Stromal cell of bone marrow (primary cell): ENCODE measurements at regions not wholly inside any gene's neighbourhood (a gene's known extent, or its start where the extent isn't known, plus 50 kb on each side); places are given as distances from the start of the nearest gene placed in this dataset.
"Not testable (repeated sequence)": the region's sequence is repeated elsewhere in the genome, so short reads cannot be mapped to it uniquely, and the experiment has no call there.

Experiments
- DNase-seq: peaks from one replicate; pipeline ENCODE4 v3.0.0-alpha.2; 2012; ENCODE audit warnings: low read depth

DNA sequence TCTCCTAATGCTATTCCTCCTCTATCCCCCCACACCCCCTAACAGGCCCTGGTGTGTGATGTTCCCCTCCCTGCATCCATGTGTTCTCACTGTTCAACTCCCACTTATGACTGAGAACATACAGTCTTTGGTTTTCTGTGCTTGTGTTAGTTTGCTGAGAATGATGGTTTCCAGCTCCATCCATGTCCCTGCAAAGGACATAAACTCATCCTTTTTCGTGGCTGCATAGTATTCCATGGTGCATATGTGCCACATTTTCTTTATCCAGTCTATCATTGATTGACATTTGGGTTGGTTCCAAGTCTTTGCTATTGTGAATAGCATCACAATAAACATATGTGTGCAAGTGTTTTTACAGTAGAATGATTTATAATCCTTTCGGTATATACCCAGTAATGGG lies 870.0 kb upstream of the SLC39A10 start:
- not testable (repeated sequence) for DNase-seq

DNA sequence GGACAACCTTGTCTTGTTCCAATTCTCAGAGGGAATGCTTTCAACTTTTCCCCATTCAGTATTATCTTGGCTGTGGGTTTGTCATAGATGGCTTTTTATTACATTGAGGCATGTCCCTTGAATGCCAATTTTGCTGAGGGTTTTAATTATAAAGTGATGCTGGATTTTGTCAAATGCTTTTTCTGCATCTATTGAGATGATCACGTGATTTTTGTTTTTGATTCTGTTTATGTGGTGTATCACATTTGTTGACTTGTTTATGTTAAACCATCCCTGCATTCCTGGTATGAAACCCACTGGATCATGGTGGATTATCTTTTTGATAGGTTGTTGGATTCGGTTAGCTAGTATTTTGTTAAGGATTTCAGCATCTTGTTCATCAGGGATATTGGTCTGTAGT lies 885.6 kb upstream of the SLC39A10 start:
- DNase-seq = not testable (repeated sequence)

DNA sequence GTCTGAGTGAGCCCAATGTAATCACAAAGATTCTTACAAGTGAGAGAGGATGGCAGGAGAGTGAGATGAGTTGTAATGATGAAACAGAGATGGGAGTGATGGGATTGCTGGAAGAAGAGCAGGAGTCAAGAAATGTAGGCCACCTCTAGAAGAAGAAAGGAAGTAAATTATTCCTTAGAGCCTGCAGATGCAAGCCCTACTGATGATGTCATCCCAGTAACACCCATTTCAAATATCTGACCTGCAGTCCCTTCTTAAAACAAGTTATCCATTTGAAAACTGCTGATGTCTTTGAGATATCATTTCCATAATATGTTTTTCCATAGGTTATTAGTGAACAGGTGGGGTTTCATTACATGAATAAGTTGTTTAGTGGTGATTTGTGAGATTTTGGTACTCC lies 888.0 kb upstream of the SLC39A10 start:
- DNase-seq = no peak

DNA sequence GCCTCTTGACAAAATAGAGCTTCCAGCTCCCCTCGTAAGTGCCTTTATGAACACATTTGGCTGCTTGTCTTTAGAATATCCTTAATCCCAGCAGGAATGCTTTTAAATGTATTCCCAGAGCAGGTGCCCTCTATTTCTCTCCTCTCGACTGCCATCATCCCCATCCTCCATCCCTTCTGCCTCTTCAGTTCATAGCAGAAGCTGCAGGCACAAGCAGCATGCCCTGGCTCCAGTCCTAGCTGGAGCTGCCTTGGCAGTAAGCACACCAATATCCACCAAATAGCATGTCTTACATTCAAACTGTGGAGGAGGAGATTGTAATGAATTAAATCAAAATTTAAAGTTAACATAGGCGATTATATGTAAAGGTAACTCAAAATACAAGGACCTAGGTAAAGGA lies 891.3 kb upstream of the SLC39A10 start:
- no peak for DNase-seq

DNA sequence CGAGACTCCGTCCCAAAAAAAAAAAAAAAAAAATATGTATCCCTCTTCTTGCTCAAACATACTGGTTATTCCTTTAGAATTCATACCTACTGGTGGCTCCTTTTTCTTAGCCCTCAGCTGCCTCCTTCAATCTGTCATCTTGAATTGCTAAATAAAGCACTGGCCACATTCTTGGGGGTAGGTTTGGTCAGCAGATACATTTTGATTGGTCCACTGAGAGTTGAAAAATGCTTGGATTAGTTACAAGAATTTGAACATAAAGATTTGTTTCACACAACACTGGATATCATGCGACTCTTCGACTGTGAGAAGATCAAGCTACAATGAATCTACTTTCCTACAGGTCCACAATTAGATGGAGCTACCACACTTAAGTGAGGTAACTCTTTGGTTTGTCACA lies 906.1 kb upstream of the SLC39A10 start:
- no peak for DNase-seq

DNA sequence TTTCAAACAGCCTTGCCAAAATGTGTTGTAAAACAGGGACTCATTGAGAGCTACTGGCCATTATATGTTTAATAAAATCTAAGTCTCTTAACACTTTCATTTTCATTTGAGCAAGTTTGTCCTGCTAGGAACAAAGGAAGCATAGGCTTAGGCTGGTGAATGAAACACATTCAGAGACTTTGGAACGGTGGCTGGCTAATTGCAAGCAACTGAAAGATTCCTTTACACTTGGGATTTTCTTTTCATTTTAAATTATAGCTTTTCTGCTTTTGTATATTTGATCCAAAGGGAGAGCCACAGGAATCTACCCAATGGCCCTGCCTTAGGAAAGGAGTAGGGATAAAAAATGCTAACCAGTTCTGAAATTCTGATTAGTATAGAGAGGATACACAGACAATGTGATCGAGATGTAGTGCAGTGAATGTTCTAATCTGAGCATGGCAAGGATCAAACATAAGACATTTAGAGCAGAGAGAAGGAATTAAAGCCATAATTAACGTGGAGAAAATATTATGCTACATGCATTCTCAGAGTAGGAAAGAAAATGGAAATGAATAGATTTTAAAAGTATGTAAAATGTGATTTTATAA lies 911.4 kb upstream of the SLC39A10 start:
- no peak for DNase-seq

DNA sequence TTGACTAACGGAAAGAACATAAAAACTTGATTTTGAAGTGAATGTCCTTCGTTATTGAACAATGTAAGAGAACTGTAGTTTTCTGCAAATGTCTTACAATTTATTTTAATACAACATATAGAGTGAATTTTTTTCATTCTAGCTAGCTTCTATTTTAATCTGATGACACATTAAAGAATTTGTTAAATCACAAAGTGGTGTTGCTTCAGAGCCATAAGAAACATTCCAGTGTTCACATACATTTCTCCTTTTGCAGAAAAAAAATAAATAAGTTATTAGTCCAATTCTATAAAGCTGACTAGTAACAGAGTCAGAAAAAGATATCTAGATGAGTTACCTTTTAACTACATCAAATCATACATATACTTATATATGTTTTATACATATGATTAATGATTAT lies 914.3 kb upstream of the SLC39A10 start:
- no peak for DNase-seq

DNA sequence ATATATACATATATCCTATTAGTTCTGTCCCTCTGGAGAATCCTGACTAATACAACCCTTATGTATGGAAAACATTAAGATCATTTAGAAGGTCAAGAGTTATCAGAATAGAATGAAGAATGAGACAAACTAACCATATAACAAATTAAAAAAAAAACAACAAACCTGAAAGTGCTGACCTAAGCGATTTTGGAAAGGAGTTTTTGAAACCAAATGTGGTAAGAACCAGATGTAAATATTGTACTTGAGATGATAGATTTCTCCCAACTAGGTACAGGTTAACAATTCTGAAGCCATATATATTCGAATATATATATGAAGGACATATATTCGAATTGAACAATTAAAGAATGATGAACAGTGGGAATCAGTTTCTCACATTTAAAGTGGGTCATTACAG lies 917.8 kb upstream of the SLC39A10 start:
- DNase-seq = no peak

DNA sequence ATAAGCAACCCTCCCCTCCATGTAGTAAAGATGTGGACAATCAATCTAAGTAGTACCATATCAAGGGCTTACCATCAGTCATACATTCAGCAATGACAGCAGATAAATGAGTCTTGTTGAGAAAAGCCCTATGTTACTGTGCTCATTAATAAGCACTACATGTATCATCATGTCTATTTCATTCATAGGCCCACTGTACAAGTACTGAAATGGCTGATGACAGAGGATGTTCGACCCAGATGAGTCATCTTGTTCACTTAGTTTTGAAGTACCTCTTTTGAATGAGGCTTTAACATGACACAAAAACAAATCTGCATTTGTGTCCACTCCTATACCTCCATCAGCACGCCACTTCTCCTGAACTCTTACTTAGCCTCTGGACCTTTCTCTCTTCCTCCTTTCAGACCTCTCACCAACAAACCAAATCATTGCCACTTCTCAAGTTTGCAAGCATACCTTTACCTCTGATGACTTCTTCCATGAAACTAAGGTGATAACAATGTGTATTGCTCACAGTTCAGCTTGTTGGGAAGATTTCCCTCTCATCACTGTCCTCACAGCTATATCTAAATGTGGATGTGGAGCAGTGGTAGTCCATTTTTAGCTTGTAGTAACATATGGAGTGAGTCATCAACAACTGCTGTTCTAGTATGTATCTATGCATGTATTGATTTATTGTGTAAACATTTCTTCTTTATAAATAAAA lies 921.0 kb upstream of the SLC39A10 start:
- no peak for DNase-seq

DNA sequence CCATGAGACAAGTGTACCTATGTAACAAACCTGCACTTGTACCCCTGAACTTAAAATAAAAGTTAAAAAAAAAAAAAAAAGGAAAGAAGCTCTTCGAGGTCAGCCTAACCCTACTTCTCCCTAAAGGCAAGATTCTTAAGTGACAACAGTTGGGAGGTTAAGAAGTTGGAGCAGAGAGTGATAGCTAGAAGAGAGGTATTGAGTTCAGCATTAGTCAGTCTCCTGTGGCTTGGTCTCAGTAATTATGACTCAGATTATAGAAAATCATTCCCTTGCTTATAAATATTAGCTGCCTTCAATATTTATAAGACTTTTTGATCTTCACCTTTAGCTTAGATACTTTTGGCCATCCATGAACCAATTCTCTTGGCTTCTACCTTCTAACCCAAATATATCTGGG lies 926.8 kb upstream of the SLC39A10 start:
- no peak for DNase-seq

DNA sequence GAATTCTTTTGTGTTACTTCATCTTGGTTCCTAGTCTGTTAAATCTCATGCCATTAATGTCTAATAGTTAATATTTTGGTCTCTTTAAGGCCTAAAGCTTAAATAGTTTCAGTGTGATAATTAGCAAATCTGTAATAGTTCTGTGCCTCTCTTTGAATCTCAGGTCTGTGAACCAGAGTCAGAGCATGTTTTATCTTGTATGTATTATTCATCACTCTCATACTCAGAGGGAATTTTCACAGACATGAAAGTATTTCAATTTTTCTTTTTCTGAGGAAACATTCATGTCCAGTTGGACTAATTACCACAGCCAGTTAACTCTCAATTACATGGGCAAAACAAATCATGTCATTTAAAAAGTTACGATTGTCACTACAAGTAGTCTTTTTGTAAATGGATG lies 931.9 kb upstream of the SLC39A10 start:
- DNase-seq = no peak

DNA sequence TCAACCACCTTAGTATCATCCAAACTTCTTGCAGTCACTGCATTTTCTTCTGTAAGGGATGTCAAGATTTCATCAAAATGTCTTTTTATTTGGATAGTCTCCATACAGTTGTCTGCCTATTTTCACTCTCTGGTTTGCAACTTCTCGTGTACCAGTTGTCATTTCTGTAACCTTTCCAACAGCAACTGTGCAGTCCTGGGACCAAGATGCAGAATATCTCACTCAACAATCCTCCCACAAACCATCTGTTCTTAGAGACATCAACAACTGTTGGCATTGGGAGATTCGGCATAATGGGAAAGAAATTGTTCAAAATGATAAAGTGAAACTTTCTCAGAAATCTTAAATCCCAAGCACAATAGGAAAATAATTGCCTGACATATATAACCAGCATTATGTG lies 933.6 kb upstream of the SLC39A10 start:
- no peak for DNase-seq

DNA sequence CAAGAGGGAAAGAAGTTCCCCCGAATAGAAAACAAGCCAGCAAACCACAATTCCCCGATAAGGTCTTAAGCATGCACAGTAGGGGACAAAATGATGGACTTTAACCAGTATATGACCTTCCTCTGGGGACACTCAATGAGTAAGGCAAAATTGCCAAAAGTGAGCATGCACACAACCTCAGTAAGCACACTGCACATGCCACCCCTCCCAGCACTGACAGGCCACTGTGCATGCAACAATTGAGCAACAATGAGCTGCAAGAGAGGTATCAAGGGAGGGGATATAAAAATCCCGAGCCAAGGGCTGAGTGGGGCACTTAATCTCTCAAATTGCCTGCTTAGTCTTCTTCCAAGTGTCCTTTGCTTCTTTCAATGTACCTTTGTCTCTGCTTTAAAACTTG lies 935.8 kb upstream of the SLC39A10 start:
- no peak for DNase-seq

DNA sequence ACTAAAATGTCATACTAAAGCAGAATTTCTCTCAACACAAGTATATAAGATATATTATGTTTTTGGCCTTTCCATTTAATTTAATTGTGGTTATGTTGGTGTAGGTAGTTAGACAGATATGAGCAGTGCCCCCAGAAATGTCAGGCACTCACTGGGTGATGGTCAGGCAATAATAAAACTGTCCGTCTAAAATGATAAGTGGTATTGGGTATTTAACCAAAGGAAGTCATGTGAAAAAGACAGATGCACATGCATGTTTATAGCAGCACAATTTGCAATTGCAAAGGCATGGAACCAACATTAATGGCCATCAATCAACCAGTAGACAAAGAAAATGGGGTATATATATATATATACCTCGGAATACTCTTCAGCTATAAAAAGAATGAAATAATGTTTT lies 936.6 kb upstream of the SLC39A10 start:
- DNase-seq = no peak

DNA sequence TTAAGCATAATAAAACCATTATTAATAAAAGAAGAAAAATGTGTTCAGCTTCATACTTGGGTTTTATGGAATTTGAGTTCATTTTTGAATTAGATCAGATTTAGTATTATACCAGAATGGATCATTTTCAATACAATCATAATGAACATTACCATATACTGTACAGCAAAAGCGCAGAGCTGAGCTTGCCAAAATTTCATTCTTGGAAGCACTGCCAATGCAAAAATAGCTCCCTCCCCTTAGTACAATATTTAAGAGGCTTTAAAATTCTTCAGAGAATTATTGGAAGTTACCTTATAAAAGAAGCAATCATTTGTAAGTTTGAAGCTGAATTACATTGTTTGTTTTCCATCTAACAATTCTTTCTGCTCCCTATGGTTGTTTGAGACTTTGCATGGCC lies 938.1 kb upstream of the SLC39A10 start:
- no peak for DNase-seq

DNA sequence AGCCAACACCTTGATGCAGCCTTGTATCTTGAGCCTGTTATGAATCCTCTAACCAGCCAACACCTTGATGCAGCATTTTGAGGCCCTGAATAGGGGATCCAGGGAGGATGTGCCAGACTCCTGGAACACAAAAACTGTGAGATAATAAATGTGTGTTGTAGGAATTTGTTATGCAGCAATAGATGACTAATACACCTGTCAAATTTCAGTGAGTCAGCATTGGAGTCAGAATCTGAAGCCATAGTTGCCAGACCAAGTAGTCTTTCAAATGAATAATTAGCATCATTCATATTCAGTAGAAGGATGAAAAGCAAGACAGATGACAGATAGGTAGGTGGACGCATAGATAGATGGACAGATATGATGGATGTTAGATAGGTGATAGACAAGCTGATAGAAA lies 942.5 kb upstream of the SLC39A10 start:
- no peak for DNase-seq

DNA sequence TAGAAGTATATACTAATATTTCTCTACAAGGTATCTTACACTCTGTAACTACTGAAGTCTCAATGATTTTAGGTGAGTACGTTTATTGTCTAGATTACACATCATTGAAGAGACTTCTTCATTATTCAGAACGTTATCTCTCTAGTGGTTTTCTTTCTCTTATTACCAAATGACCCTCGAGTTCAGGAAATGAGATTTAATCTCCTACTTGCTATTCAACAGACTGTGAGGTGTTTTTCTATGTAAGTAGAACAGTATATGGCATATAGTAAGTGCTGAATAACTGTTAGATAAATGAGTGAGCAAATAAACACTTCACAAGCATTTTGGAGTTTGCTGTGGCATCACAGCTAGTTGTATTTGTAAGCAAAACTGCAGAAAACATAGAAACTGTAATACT lies 947.2 kb upstream of the SLC39A10 start:
- no peak for DNase-seq

DNA sequence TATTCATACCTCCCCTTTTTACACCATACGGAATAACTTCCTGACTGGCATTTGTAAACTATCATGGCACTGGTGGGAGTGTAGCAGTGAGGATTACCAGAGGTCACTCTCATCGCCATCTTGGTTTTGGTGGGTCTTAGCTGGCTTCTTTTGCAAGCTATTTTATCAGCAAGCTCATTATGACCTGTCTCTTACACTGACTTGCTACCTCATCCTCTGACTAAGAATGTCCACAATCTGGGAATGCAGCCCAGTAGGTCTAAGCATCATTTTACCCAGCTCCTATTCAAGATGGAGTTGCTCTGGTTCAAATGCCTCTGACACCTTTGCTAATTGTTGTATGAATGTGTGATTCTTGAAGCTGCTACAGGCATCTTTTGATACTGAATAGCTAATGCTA lies 950.8 kb upstream of the SLC39A10 start:
- DNase-seq = no peak

DNA sequence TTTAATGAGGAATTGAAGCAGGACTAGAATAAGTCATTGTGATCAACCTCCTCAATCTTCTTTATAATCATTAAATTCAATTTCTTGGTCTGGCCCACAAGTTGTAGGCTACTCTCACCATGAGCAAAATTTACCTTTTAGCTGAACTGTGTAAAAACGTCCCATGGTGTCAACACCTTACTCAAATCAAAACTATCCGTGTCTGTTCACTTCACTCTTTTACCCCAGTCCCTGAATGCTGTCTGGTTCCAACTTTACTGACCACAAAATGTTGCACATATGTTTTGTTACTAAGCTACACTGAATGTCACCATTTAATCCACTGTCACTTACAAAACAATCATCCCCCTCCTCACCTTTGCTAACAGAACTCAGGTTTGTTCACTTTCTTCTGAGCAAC lies 951.6 kb upstream of the SLC39A10 start:
- DNase-seq = no peak

DNA sequence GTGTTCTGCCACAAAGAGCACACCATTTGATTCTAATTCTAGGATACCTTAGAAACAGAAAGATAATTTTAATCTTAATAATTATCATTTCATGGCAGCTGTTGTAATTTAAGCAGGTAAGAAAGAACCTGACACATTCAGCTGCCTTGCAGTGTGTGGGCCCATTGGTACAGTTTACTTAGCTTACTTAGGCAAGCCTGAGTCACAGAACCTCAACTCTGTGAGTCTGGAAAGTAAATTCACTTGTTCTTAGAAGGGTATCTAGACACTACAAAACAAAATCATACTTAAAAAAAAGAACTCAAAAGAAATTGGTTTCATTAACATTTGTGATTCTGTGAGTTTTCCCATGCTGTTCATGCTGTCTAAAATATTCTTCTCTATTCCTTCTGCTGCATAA lies 956.3 kb upstream of the SLC39A10 start:
- no peak for DNase-seq

DNA sequence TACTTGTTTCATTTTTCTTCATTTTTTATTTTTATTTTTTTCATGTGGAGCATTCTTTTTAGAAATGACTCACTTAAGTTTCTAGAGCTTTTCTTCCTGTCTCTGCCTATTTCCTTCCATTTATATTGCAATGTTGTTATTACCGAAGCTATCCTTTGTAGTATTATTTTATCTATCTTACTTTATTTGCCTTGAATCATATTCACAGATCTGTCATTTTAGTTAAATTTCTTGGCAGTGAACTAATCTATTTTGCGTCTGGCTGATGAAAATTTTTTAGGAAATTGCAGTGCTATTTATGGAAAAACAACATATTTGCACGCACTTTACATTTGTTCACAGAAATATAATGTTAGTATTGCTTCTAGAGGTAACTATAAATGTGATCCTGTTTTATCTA lies 956.9 kb upstream of the SLC39A10 start:
- no peak for DNase-seq

DNA sequence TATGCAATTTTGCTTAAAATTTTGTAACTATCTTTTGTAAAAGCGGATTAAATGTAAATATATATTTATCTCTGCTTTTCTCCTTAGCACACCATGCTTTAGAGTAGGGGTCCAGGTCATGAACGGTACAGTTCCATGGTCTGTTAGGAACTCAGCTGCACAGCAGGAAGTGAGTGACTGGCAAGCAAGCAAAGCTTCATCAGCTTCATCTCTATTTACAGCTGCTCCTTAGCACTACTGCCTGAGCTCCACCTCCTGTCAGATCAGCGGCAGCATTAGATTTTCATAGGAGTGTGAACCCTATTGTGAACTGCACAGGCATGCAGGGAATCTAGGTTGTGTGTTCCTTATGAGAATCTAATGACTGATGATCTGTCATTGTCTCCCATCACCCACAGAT lies 959.0 kb upstream of the SLC39A10 start:
- no peak for DNase-seq

DNA sequence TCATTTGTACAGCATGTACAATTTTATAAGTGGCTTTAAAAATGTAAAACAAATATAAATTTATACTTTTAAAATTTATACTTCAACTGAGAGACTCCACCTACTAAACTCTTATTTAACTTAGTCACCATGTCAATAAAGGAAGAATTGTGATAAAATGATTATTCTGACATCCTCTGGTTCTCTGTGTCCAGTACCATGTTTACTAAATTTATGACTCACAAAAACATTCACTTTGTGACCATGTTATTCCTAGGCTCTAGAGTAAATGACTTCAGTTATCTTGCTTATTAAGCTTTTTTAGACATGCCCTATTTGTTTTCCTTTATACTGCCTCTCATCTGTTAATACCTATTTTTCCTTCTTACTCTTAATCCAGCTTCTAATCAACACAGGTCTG lies 959.6 kb upstream of the SLC39A10 start:
- no peak for DNase-seq

DNA sequence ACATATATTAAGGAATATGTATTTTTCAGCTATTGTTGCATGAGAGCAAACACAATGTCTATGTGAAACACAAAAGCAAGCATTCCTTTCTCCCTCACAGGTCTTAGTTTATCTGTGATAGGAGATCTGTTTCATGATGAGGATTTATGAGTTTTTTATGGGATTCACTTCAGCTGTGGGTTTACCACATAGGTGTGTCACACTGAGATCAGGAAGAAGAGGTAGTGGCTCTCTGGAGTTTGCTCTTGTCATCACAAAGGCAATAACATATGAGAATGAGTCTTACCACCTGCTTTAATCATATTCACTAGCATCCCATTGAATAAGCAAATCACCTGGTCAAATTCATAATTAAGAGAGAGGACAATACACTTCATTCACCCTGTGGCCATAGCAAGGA lies 960.3 kb upstream of the SLC39A10 start:
- DNase-seq = no peak
